PC-9 (cell line): ENCODE measurements at regions not wholly inside any gene's neighbourhood (a gene's known extent, or its start where the extent isn't known, plus 50 kb on each side); places are given as distances from the start of the nearest gene placed in this dataset.
A peak's percentile ranks its signal among the peaks of the same experiment; 100 is the strongest.

ENCODE experiments used
- BruUV-seq: library from RNA; stranded (reverse); fragments of 400-500 nt; replicated peaks from 2 replicates; lab custom pipeline; 2021; lab: Mats Ljungman, UMichigan
- CTCF ChIA-PET: fragments of 300-600 bp; sonication (Branson Sonifier 250); formaldehyde crosslinking; loops from one replicate; lab custom pipeline; 2022; ENCODE audit warnings: antibody characterized with exemption; lab: Charles Lee
- POLR2A ChIA-PET: fragments of 300-600 bp; sonication (Branson Sonifier 250); formaldehyde crosslinking; loops from one replicate; lab custom pipeline; 2022; ENCODE audit warnings: antibody characterized with exemption; ENCODE audit not compliant: unreplicated experiment; lab: Charles Lee
- DNase-seq, 2 experiments: peaks; one replicate each; pipeline versions ENCODE4 v3.0.0 to v3.0.0-alpha.2; 2015 to 2022; ENCODE audit warnings: mixed read lengths in 1 of 2
- H2AFZ ChIP-seq: fragments of 200-600 bp; sonication (generic); 2 replicates; pipeline ENCODE4 v1.8.1; 2017; ENCODE audit warnings: antibody characterized with exemption
- H3F3A ChIP-seq: fragments of 200-600 bp; sonication (generic); 2 replicates; pipeline ENCODE4 v1.8.1; 2017; ENCODE audit warnings: antibody characterized with exemption, mild to moderate bottlenecking, low read depth; ENCODE audit not compliant: insufficient read depth
- H3K27ac ChIP-seq: fragments of 200-600 bp; sonication (generic); 2 replicates; pipeline ENCODE4 v1.6.1; 2016; ENCODE audit warnings: mixed run types
- H3K27me3 ChIP-seq: fragments of 200-600 bp; sonication (generic); 2 replicates; pipeline ENCODE4 v1.6.1; 2016; ENCODE audit warnings: low read depth, mixed run types; ENCODE audit not compliant: insufficient read depth
- H3K36me3 ChIP-seq: fragments of 200-600 bp; sonication (generic); 2 replicates; pipeline ENCODE4 v1.6.1; 2016; ENCODE audit warnings: low read depth, mixed run types
- H3K4me1 ChIP-seq: fragments of 200-600 bp; sonication (generic); replicated peaks from 2 replicates; pipeline ENCODE4 v1.6.1; 2016; ENCODE audit warnings: mixed run types; ENCODE audit not compliant: insufficient read depth
- H3K4me2 ChIP-seq: fragments of 200-600 bp; sonication (generic); 2 replicates; pipeline ENCODE4 v1.6.1; 2017; ENCODE audit warnings: mixed run types
- H3K4me3 ChIP-seq: fragments of 200-600 bp; sonication (generic); 2 replicates; pipeline ENCODE4 v1.6.1; 2016; ENCODE audit warnings: mixed run types
- H3K79me2 ChIP-seq: fragments of 200-600 bp; sonication (generic); 2 replicates; pipeline ENCODE4 v1.6.1; 2017; ENCODE audit warnings: low read depth, mixed run types
- H3K9me2 ChIP-seq: fragments of 200-600 bp; sonication (generic); 2 replicates; pipeline ENCODE4 v1.8.1; 2017; ENCODE audit warnings: mild to moderate bottlenecking; ENCODE audit not compliant: insufficient read depth
- H3K9me3 ChIP-seq: fragments of 200-600 bp; sonication (generic); 2 replicates; pipeline ENCODE4 v1.8.1; 2016; ENCODE audit warnings: low read depth; ENCODE audit not compliant: insufficient read depth
- H4K20me1 ChIP-seq: fragments of 200-600 bp; sonication (generic); 2 replicates; pipeline ENCODE4 v1.8.1; 2017; ENCODE audit not compliant: insufficient read depth
- EZH2 ChIP-seq: fragments of 200-600 bp; sonication (generic); IDR thresholded peaks from 2 replicates; pipeline ENCODE4 v1.8.0; 2017; ENCODE audit warnings: antibody characterized with exemption, low read depth
- intact Hi-C: fragments of 100-400 bp; cut with micrococcal nuclease; formaldehyde crosslinking; loops from one replicate; pipeline ENCODE4 v1.10.0; 2022; ENCODE audit not compliant: unreplicated experiment
- TF ChIP-seq, protein P1 (sequence below): fragments of 200-600 bp; sonication (generic); conservative IDR thresholded peaks from 2 replicates; pipeline ENCODE4 v1.6.1; 2017; ENCODE audit warnings: mixed run types, antibody characterized with exemption, mild to moderate bottlenecking, moderate library complexity

- H3K4me1 ChIP-seq = no peaks in the 10 kb centered on the region
- POLR2A ChIA-PET = no interaction called here
- no peaks in the 10 kb centered on the region for H3K79me2 ChIP-seq
- CTCF ChIA-PET = no interaction called here
- no peaks in the 10 kb centered on the region for H3K27me3 ChIP-seq
- no peak overlapping the region for H3K27ac ChIP-seq
- H3F3A ChIP-seq = no peaks in the 10 kb centered on the region
- no peak for TF ChIP-seq EZH2
- TF ChIP-seq, protein P1, sequence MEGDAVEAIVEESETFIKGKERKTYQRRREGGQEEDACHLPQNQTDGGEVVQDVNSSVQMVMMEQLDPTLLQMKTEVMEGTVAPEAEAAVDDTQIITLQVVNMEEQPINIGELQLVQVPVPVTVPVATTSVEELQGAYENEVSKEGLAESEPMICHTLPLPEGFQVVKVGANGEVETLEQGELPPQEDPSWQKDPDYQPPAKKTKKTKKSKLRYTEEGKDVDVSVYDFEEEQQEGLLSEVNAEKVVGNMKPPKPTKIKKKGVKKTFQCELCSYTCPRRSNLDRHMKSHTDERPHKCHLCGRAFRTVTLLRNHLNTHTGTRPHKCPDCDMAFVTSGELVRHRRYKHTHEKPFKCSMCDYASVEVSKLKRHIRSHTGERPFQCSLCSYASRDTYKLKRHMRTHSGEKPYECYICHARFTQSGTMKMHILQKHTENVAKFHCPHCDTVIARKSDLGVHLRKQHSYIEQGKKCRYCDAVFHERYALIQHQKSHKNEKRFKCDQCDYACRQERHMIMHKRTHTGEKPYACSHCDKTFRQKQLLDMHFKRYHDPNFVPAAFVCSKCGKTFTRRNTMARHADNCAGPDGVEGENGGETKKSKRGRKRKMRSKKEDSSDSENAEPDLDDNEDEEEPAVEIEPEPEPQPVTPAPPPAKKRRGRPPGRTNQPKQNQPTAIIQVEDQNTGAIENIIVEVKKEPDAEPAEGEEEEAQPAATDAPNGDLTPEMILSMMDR = no peak
- no peaks in the 10 kb centered on the region for H4K20me1 ChIP-seq
- intact Hi-C loops = loop anchor here (10.0 kb wide), 1 partner anchor 329 kb away; no protein-coding TSS in a partner anchor
- no TSS peak for BruUV-seq
- H3K9me2 ChIP-seq = peaks cover 4% of the 10 kb centered on the region; the same call in 1 of the 2 replicates
- DNase-seq = peak in 1 of 2 experiments; percentile 46
- H3K9me3 ChIP-seq = no peaks in the 10 kb centered on the region
- H2AFZ ChIP-seq = no peak overlapping the region
- H3K4me2 ChIP-seq = no peak overlapping the region
- H3K36me3 ChIP-seq = no peaks in the 10 kb centered on the region
- H3K4me3 ChIP-seq = no peak overlapping the region
Observed at GRCh38 chr11:28673691-28674432, 565.7 kb downstream of the METTL15 start.

DNA sequence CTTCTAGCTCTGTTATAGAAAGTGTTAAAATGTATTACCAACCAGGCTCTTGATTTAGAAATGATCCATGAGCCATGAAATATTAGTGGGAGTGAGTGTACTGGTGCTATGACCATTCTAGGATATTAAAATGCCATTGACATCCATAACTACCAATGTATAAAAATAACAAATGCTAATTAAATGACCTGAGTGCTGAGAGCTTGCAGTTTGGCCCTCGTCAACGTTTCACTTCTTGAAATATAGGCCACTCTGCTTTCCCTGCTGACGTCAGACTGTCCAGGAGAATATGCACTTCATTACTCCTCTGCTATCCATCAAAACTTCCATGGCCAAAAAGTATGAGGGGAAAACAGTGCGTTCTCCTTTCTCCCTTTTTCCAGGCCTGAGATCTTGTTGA, 563.1 kb downstream of the METTL15 start:
- Histone ChIP-seq H3K9me3 (no peaks in the 10 kb centered on the region), H3K79me2 (no peaks in the 10 kb centered on the region), H3K4me1 (no peaks in the 10 kb centered on the region), H3F3A (no peaks in the 10 kb centered on the region), H3K4me3 (no peak overlapping the region), H3K27me3 (no peaks in the 10 kb centered on the region), H2AFZ (no peak overlapping the region; the same call in 1 of the 2 replicates), H3K27ac (no peak overlapping the region), H3K36me3 (no peaks in the 10 kb centered on the region), H4K20me1 (no peaks in the 10 kb centered on the region), H3K4me2 (no peak overlapping the region), H3K9me2 (no peaks in the 10 kb centered on the region)
- no peak for TF ChIP-seq EZH2
- TF ChIP-seq, protein P1 = no peak
- ChIA-PET POLR2A (no interaction called here), CTCF (no interaction called here)
- no TSS peak for BruUV-seq
- intact Hi-C loops = loop anchor here (10.0 kb wide), 1 partner anchor 326 kb away; no protein-coding TSS in a partner anchor
- DNase-seq = no peak

GRCh38 chr11:28666632-28667031, 558.4 kb downstream of the METTL15 start:
- Histone ChIP-seq H3K27me3 (no peaks in the 10 kb centered on the region), H3K4me3 (no peak overlapping the region), H4K20me1 (no peaks in the 10 kb centered on the region), H3K9me3 (no peaks in the 10 kb centered on the region), H3K9me2 (no peaks in the 10 kb centered on the region), H3K79me2 (no peaks in the 10 kb centered on the region), H2AFZ (no peak overlapping the region), H3K4me1 (no peaks in the 10 kb centered on the region), H3F3A (no peaks in the 10 kb centered on the region), H3K27ac (no peak overlapping the region), H3K36me3 (no peaks in the 10 kb centered on the region), H3K4me2 (no peak overlapping the region)
- POLR2A ChIA-PET = no interaction called here
- intact Hi-C loops = no loop called here
- TF ChIP-seq, protein P1 = no peak
- TF ChIP-seq EZH2 = no peak
- no TSS peak for BruUV-seq
- CTCF ChIA-PET = no interaction called here
- no peak for DNase-seq
